OCI-LY3 (cell line): ENCODE measurements at regions not wholly inside any gene's neighbourhood (a gene's known extent, or its start where the extent isn't known, plus 50 kb on each side); places are given as distances from the start of the nearest gene placed in this dataset.

ENCODE experiments used
- EZH2phosphoT487 ChIP-seq: fragments of 200-600 bp; shearing (Covaris generic); IDR thresholded peaks from 2 replicates; pipeline ENCODE4 v1.6.1; 2018; ENCODE audit warnings: antibody characterized with exemption, mixed run types, low read depth
- TF ChIP-seq, protein P1 (sequence below): fragments of 200-600, 300-600 bp; sonication (generic); IDR thresholded peaks from 2 replicates; pipeline ENCODE4 v1.5.1; 2014; ENCODE audit warnings: antibody characterized with exemption, low read length, low read depth

GRCh38 chr5:87876616-87877015 is 392.0 kb downstream of the TMEM161B start:
- TF ChIP-seq, protein P1, sequence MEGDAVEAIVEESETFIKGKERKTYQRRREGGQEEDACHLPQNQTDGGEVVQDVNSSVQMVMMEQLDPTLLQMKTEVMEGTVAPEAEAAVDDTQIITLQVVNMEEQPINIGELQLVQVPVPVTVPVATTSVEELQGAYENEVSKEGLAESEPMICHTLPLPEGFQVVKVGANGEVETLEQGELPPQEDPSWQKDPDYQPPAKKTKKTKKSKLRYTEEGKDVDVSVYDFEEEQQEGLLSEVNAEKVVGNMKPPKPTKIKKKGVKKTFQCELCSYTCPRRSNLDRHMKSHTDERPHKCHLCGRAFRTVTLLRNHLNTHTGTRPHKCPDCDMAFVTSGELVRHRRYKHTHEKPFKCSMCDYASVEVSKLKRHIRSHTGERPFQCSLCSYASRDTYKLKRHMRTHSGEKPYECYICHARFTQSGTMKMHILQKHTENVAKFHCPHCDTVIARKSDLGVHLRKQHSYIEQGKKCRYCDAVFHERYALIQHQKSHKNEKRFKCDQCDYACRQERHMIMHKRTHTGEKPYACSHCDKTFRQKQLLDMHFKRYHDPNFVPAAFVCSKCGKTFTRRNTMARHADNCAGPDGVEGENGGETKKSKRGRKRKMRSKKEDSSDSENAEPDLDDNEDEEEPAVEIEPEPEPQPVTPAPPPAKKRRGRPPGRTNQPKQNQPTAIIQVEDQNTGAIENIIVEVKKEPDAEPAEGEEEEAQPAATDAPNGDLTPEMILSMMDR = no peak
- no peak for TF ChIP-seq EZH2phosphoT487
